Body of pancreas (tissue), 4 donors: ENCODE measurements at regions not wholly inside any gene's neighbourhood (a gene's known extent, or its start where the extent isn't known, plus 50 kb on each side); places are given as distances from the start of the nearest gene placed in this dataset.

Experiments used
- CTCF ChIP-seq, 7 experiments: fragments of 450-650 bp in 4 of 7; fragments of 200-600 bp in 3 of 7; sonication (generic) in 3 of 7; IDR thresholded peaks; one replicate each; pipeline ENCODE4 v1.5.1; 2016 to 2019; ENCODE audit warnings: antibody characterized with exemption in 7 of 7
- POLR2A ChIP-seq, 3 donors: fragments of 450-650 bp; IDR thresholded peaks; one replicate each; pipeline ENCODE4 v1.6.1; 2016; ENCODE audit warnings: antibody characterized with exemption in 3 of 3, mild to moderate bottlenecking in 2 of 3

- TF ChIP-seq CTCF (IDR thresholded peaks at IDR 0.05) (no peak), POLR2A (IDR thresholded peaks at IDR 0.05) (no peak)
Measured at GRCh38 chr7:35530124-35531109, 164.5 kb downstream of the HERPUD2 start.
